Astrocyte of the spinal cord (primary cell): ENCODE measurements at regions not wholly inside any gene's neighbourhood (a gene's known extent, or its start where the extent isn't known, plus 50 kb on each side); places are given as distances from the start of the nearest gene placed in this dataset.

Experiments used
- DNase-seq: peaks from one replicate; pipeline ENCODE4 v3.0.0; 2011; ENCODE audit warnings: low read depth, low spot score
- H3K4me3 ChIP-seq: 2 replicates; pipeline ENCODE4 v1.5.1; 2011; ENCODE audit warnings: low read depth, mild to moderate bottlenecking, low read length, moderate library complexity
- in situ Hi-C: cut with HindIII; loops from 2 replicates; pipeline ENCODE4 v1.10.0; 2017; ENCODE audit warnings: low sequenced_read_pairs
- TF ChIP-seq, protein P1 (sequence below): IDR thresholded peaks from 2 replicates; pipeline ENCODE4 v1.5.1; 2012; ENCODE audit warnings: low read depth, mild to moderate bottlenecking, low read length, inconsistent platforms

DNA sequence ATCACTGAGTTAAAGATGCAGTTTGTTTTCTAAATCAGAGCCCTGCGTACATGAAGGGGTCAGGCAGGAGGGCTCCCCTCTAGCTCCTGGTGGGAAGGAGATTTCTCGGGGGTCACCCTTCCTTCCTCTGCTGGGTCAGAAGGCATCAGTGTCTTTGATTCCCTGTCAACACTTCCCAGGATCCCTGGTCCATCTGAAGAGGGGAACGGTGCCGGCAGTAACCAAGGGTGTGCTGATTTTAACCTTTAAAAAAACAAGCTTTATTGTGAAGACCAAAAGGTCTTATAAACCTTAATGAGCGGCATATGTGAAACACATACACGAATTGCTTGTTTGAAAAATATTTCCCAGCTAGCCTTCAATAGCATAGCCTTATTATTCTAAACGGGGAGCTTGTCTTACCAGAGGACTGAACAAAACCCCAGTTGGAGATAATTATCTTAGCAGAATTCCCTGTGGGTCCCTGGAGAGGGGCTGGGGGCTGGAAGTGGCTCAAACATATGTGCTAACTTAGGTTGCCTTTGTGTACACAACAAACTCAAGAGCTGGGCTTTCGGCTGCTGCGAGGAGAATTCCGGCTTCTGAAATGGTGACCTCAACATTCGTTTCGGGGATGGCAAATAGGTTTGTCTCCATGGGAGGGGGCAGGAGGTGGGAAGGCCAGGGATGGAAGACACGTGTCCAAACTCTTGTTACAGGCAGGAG lies 114.9 kb upstream of the MYCN start:
- TF ChIP-seq, protein P1, sequence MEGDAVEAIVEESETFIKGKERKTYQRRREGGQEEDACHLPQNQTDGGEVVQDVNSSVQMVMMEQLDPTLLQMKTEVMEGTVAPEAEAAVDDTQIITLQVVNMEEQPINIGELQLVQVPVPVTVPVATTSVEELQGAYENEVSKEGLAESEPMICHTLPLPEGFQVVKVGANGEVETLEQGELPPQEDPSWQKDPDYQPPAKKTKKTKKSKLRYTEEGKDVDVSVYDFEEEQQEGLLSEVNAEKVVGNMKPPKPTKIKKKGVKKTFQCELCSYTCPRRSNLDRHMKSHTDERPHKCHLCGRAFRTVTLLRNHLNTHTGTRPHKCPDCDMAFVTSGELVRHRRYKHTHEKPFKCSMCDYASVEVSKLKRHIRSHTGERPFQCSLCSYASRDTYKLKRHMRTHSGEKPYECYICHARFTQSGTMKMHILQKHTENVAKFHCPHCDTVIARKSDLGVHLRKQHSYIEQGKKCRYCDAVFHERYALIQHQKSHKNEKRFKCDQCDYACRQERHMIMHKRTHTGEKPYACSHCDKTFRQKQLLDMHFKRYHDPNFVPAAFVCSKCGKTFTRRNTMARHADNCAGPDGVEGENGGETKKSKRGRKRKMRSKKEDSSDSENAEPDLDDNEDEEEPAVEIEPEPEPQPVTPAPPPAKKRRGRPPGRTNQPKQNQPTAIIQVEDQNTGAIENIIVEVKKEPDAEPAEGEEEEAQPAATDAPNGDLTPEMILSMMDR, result no peak
- no peak for DNase-seq
- H3K4me3 ChIP-seq, result no peak overlapping the region
- in situ Hi-C loops, result no loop called here

DNA sequence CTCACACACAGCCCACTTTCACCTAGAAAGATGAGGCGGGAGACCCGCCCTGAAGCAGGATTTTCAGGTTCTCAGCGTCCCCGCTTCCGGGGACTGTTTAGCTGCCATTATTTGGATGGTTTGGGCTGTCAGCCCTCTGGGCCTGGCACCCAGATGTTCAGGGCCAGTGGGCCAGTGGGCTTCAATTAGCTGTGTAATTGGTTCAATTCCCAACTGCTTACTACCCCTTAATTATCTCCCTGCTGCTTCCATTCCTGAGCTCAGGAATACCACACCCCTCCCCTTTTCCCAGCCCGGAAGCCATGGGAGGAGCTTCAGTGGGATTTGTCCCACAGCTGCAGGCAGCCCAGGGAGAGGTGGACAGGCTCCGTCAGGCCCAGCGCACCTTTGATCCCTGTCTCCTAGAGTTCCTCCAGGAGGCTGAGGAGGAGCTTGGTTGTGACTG lies 114.1 kb upstream of the MYCN start:
- TF ChIP-seq, protein P1, result no peak
- no peak overlapping the region for H3K4me3 ChIP-seq

DNA sequence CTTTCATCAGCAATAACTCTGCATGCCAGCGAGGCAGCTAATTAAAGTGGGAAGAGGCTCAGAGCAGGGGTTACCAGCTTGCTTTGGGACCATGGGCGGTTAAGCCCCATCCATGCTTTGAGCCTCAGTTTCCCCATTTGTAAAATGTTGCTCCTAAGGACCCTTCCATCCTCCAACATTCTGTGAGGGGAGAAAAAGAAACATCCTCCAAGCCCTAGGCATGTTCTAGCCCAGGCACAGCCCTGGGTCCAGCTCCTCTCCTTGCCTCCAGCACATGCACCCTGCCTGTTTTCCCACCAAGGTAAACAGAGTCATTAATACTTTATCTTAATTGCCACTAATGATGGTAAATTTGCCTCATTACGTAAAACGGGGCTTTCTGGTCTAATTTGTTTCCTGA lies 113.3 kb upstream of the MYCN start:
- no peak overlapping the region for H3K4me3 ChIP-seq
- TF ChIP-seq, protein P1, result no peak
- in situ Hi-C loops, result no loop called here
- DNase-seq, result no peak

More for the DNA sequence above, 114.1 kb upstream of the MYCN start:
- in situ Hi-C loops, result no loop called here
- no peak for DNase-seq

DNA sequence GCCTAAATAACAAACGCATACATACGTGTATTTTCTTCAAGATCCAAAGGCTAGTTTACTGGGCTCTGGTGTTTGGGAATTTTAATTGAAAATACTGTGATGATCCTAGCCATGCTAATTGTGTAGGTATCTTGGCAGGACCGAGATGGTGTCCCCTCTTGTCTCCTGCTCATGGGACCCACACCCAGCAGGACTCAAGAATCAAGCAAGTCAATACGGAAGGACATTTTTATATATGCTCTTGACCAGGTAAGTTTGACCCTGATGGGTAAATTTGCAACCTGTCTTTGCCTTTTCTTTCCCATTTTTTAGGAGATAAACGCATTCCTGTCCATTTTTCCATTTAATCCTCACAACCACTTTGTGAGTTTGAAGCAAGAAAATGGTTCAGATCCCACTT lies 111.8 kb upstream of the MYCN start:
- no peak for DNase-seq
- H3K4me3 ChIP-seq, result no peak overlapping the region
- in situ Hi-C loops, result no loop called here
- TF ChIP-seq, protein P1, result no peak

DNA sequence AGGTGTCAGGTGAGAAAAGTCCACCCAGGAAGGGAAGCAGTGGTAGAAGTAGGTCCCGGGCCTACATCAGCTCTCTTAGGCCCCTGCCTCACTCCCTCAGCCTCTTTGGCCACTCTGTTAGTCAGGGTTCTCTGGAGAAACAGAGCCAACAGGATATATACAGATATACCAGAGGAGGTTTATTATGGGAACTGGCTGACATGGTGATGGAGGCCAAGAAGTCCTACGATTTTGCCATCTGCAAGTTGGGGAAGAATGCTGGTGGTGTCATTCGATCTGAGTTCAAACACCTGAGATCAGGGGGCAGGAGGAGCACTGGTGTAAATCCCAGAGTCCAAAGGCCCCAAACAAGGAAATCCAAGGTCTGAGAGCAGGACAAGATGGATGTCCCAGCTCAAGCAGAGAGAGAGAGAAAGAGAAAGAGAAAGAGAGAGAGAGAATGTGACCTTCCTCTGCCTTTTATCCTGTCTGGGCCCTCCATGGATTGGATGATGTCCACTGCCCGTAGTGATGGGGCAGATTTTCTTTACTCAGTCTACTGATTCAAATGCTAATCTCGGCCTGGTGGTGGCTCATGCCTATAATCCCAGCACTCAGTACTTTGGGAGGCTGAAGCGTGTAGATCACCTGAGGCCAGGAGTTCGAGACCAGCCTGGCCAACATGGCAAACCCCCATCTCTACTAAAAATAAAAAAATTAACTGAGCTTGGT lies 111.1 kb upstream of the MYCN start:
- in situ Hi-C loops, result no loop called here
- no peak overlapping the region for H3K4me3 ChIP-seq
- no peak for DNase-seq
- TF ChIP-seq, protein P1, result no peak

DNA sequence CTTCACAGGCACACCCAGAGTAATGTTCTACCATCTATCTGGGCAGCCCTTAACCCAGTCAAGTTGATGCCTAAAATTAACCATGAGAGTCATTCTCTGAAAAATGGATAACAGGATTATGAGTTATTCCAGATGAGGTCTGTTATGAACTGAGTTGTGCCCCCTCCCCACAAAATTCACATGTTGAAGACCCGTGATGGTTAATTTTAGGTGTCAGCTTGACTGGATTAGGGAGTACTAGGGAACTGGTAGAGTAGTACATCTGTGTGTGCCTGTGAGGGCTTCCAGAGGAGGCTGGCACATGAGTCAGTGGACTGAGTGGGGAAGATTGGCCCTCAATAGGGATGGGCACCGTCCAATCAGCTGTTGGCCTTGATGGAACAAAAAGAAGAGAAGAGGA lies 110.4 kb upstream of the MYCN start:
- no peak for DNase-seq
- H3K4me3 ChIP-seq, result no peak overlapping the region
- in situ Hi-C loops, result no loop called here
- TF ChIP-seq, protein P1, result no peak
